ENCODE measurements at regions not wholly inside any gene's neighbourhood (a gene's known extent, or its start where the extent isn't known, plus 50 kb on each side); places are given as distances from the start of the nearest gene placed in this dataset.

DNA sequence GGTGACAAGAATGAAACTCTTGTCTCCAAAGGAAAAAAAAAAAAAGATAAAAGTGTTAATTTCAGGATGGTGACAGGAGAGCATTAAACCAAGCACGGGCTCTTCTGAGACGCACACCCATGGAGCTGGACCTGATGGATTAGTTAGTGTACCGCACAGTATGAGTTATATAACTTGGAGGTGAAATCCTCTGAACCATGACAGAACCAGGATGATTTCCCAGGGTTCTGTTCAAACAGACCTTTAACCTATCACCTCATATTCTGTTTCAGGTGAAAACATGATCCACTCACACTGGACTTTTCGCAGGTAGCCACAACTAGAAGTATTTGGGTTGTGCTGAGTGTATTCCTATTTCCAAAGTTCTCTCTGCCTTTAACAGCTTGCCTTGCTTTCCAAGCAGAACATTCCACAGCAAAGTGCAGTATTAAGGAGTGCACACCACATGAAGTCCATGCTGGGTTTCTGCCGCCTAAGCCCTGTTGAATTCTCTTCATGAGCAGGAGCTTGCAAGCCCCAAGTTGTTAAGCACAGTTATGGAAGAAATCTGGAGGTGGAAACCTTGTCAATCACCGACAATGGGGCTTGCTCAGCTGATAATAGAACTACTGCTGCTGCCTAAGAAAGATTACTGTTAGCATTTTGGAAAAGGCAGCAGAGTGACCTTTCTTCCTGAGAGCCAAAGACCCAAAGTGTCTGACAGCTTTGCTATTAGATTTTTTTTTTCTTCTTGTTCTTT, 461.7 kb downstream of the TLE1 start:
- 81 to 87% methylated on average over 4 to 5 of the region's 6 CpGs for WGBS, 2 experiments (ENCODE audit: insufficient coverage in 2 of 2)
- no peaks in the 10 kb centered on the region for H3K36me3 ChIP-seq (ENCODE audit: control insufficient read depth, insufficient read depth, low read length)
- H3K4me3 ChIP-seq (ENCODE audit: extremely low read depth, insufficient read depth, low read length, poor library complexity, severe bottlenecking): no peak overlapping the region
- no peaks in the 10 kb centered on the region for H3K9me3 ChIP-seq (ENCODE audit: control insufficient read depth, low read length)
- H3K4me1 ChIP-seq (ENCODE audit: control insufficient read depth, insufficient read depth, low read length, poor library complexity, severe bottlenecking): peaks cover 3% of the 10 kb centered on the region
- H3K27ac ChIP-seq (ENCODE audit: low read depth, low read length, severe bottlenecking): no peak overlapping the region

DNA sequence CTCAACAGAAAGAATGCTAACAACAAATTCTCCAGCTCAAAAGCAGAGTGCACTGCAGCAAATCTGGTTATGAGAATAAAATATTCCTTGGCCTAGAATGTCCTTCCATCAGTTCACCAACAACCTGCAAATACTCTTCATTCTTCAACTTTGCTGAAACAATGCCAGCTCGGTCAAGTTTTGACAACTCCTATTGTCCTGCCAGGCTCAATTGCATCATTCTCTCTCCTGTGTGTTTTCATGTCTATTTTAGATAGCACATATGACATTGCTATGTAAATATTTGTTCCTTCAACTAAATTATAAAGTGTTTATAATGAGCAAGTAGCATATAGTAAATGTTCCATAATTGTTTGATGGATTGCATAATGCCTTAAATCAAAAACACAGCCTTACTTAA, 463.8 kb downstream of the TLE1 start:
- Histone ChIP-seq H3K36me3 (ENCODE audit: control insufficient read depth, insufficient read depth, low read length) (no peaks in the 10 kb centered on the region), H3K4me3 (ENCODE audit: extremely low read depth, insufficient read depth, low read length, poor library complexity, severe bottlenecking) (no peak overlapping the region), H3K4me1 (ENCODE audit: control insufficient read depth, insufficient read depth, low read length, poor library complexity, severe bottlenecking) (peaks cover 3% of the 10 kb centered on the region), H3K27ac (ENCODE audit: low read depth, low read length, severe bottlenecking) (no peak overlapping the region), H3K9me3 (ENCODE audit: control insufficient read depth, low read length) (no peaks in the 10 kb centered on the region)
- WGBS, 2 experiments (ENCODE audit: insufficient coverage in 2 of 2): no CpG with 5 or more reads among the region's 1 CpG

DNA sequence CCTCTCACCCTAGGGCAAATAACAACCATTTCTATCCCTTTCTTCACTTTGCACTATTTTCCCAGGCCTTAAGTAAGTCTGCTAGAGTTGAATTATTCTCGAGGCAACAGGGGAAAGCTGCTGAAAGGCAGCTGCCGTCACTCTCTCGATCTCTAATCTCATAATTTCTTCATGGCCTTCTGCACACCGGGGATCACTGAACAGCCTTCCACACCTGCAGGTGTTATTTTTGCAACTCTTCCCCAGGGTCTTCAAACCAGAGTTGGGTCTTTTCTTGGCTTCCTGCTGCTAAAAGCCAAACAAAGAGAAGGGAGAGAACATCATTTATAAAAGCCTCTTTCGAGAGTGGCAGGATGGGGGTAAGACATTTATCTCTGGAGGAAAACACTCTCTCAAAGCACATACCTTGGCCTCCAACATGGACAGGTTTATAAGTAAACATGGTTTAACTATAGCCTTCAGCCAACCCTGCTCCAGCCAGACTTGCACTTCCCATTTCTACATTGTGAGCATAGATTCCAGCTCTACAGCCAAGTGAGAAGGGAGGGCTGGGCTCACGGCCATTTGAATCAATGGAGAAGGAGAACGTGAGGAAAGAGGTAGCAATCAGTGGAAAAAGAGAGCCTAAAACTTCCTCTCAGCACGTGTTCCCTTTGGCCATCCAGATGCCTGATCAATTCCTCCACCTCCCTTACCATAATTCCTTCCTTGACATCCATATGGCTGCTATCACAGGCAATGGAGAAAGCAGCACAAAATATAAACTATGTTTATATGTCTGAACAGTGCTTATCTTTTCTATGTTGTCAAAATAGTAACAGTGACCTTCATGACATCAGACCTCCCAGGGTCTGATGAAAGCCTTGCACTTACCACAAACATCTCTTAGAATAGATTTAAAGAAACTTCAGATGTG, 464.9 kb downstream of the TLE1 start:
- Histone ChIP-seq H3K36me3 (ENCODE audit: control insufficient read depth, insufficient read depth, low read length) (no peaks in the 10 kb centered on the region), H3K27ac (ENCODE audit: low read depth, low read length, severe bottlenecking) (no peak overlapping the region), H3K9me3 (ENCODE audit: control insufficient read depth, low read length) (no peaks in the 10 kb centered on the region), H3K4me1 (ENCODE audit: control insufficient read depth, insufficient read depth, low read length, poor library complexity, severe bottlenecking) (peaks cover 3% of the 10 kb centered on the region), H3K4me3 (ENCODE audit: extremely low read depth, insufficient read depth, low read length, poor library complexity, severe bottlenecking) (no peak overlapping the region)
- 70 to 81% methylated on average over 3 to 6 of the region's 8 CpGs for WGBS, 2 experiments (ENCODE audit: insufficient coverage in 2 of 2)

DNA sequence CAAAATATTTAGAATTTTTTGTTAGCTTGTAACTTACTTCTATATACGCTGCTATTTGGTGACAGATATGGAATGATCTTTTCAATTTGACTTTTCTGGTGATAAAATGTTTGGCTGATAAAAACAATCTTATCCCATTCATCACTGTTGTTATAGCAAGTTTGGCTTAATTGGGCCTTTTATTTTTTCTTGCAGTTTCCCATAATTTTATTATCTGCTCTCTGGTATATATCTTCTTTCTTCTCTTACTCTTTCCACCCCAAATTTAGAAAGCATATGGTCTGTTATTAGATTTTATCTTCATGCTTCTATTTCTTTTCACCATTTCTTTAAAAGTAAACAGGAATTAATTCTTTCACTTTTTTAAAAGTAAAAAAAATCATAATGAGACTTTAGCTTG, 474.4 kb downstream of the TLE1 start:
- no peaks in the 10 kb centered on the region for H3K36me3 ChIP-seq (ENCODE audit: control insufficient read depth, insufficient read depth, low read length)
- H3K4me1 ChIP-seq (ENCODE audit: control insufficient read depth, insufficient read depth, low read length, poor library complexity, severe bottlenecking): no peaks in the 10 kb centered on the region
- no peak overlapping the region for H3K4me3 ChIP-seq (ENCODE audit: extremely low read depth, insufficient read depth, low read length, poor library complexity, severe bottlenecking)
- H3K27ac ChIP-seq (ENCODE audit: low read depth, low read length, severe bottlenecking): no peak overlapping the region
- no peaks in the 10 kb centered on the region for H3K9me3 ChIP-seq (ENCODE audit: control insufficient read depth, low read length)
- no CpG with 5 or more reads among the region's 1 CpG for WGBS, 2 experiments (ENCODE audit: insufficient coverage in 2 of 2)

DNA sequence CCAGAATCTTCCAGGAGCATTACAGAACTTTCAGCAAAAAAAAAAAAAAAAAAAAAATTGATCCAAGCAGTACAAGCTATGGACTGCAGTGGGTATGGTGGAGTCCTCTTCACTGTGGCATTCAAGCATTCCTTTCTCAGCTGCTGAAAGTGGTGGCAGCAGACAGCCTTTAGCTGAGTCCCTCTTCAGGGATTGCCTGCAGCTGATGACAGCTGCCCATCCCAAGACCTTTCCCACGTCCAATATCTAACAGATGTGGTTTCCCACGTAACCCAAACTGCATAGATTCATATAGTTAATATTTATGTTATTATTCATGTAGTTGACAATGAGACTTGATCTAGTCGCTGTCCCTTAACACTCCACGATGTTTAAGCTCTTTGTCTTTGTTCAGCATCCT, 475.9 kb downstream of the TLE1 start:
- no CpG with 5 or more reads among the region's 4 CpGs for WGBS, 2 experiments (ENCODE audit: insufficient coverage in 2 of 2)
- no peaks in the 10 kb centered on the region for H3K9me3 ChIP-seq (ENCODE audit: control insufficient read depth, low read length)
- no peaks in the 10 kb centered on the region for H3K4me1 ChIP-seq (ENCODE audit: control insufficient read depth, insufficient read depth, low read length, poor library complexity, severe bottlenecking)
- H3K4me3 ChIP-seq (ENCODE audit: extremely low read depth, insufficient read depth, low read length, poor library complexity, severe bottlenecking): no peak overlapping the region
- no peaks in the 10 kb centered on the region for H3K36me3 ChIP-seq (ENCODE audit: control insufficient read depth, insufficient read depth, low read length)
- no peak overlapping the region for H3K27ac ChIP-seq (ENCODE audit: low read depth, low read length, severe bottlenecking)

DNA sequence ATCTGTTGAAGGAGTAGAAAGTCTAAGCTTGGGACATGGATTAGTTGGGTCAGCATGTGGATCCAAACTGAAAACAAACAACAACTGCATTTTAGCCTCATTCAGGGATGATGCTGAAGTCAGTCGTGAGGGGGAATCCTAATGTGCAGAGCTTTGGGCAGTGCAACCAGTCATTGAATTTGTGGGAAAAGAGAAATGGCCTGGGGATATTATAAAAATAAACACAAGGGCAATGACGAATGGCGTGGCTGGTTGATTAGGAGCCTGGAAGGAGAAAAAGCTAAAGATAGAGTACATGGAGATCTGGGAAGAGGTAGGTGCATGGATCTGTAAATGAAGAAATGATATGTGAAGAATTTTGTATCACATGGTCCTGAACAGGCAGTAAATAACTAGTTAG, 477.6 kb downstream of the TLE1 start:
- H3K4me3 ChIP-seq (ENCODE audit: extremely low read depth, insufficient read depth, low read length, poor library complexity, severe bottlenecking): no peak overlapping the region
- 71 to 94% methylated on average over 3 of the region's 3 CpGs for WGBS, 2 experiments (ENCODE audit: insufficient coverage in 2 of 2)
- H3K4me1 ChIP-seq (ENCODE audit: control insufficient read depth, insufficient read depth, low read length, poor library complexity, severe bottlenecking): no peaks in the 10 kb centered on the region
- no peaks in the 10 kb centered on the region for H3K9me3 ChIP-seq (ENCODE audit: control insufficient read depth, low read length)
- no peak overlapping the region for H3K27ac ChIP-seq (ENCODE audit: low read depth, low read length, severe bottlenecking)
- no peaks in the 10 kb centered on the region for H3K36me3 ChIP-seq (ENCODE audit: control insufficient read depth, insufficient read depth, low read length)

DNA sequence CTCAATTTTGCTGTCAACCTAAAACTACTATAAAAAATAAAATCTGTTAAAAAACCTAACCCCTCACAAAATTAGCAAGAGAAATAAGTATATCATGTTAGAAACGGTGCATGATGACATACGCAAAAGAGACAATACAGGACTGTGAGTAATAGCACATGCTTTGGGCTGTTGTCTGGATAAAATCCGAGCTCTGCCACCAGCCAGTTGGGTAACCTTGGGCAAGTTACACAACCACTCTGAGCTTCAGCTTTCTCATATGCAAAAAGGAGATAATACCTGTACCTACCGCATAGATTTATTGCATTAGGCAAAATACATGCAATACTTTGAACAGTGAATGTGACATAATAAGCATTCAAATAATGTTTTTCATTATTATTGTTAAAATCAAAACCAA, 481.7 kb downstream of the TLE1 start:
- WGBS, 2 experiments (ENCODE audit: insufficient coverage in 2 of 2): 40 to 83% methylated on average over 1 to 2 of the region's 4 CpGs
- no peaks in the 10 kb centered on the region for H3K4me1 ChIP-seq (ENCODE audit: control insufficient read depth, insufficient read depth, low read length, poor library complexity, severe bottlenecking)
- H3K27ac ChIP-seq (ENCODE audit: low read depth, low read length, severe bottlenecking): no peak overlapping the region
- H3K36me3 ChIP-seq (ENCODE audit: control insufficient read depth, insufficient read depth, low read length): no peaks in the 10 kb centered on the region
- no peak overlapping the region for H3K4me3 ChIP-seq (ENCODE audit: extremely low read depth, insufficient read depth, low read length, poor library complexity, severe bottlenecking)
- H3K9me3 ChIP-seq (ENCODE audit: control insufficient read depth, low read length): no peaks in the 10 kb centered on the region

DNA sequence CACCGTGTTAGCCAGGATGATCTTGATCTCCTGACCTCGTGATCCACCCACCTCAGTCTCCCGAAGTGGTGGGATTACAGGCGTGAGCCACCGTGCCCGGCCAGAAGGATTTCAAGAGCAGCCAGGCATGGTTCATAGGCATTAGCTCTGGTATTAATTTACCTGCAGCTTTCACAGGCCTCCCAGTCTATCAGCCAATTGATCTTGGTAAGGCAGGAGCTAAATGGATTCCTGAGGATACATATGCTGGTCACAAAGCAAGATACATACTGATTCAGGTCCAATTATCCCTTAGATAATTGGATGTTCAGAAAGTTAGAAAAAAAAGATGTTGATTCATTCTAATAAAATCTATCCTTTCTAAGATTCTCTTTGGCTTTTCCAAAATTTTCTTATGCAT, 487.1 kb downstream of the TLE1 start:
- Histone ChIP-seq H3K4me3 (ENCODE audit: extremely low read depth, insufficient read depth, low read length, poor library complexity, severe bottlenecking) (no peak overlapping the region), H3K4me1 (ENCODE audit: control insufficient read depth, insufficient read depth, low read length, poor library complexity, severe bottlenecking) (no peaks in the 10 kb centered on the region), H3K9me3 (ENCODE audit: control insufficient read depth, low read length) (no peaks in the 10 kb centered on the region), H3K36me3 (ENCODE audit: control insufficient read depth, insufficient read depth, low read length) (no peaks in the 10 kb centered on the region), H3K27ac (ENCODE audit: low read depth, low read length, severe bottlenecking) (no peak overlapping the region)
- 92 to 94% methylated on average over 6 of the region's 6 CpGs for WGBS, 2 experiments (ENCODE audit: insufficient coverage in 2 of 2)

DNA sequence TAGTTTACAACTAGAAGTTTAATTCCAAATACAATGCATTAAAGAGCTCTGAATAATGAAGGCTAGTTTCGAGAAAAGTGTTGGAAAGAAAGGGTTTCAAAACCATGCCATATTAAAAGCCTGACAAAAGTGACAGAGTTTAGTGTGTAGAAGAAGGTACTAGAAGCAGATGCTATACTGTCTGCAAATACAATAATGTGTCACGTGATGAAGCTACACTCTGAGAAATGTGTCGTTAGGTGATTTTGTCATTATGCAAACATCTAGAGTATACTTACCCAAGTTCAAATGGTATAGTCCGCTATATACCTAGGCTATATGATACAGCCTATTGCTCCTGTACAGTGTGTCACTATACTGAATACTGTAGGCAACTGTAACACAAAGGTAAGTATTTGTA, 494.1 kb downstream of the TLE1 start:
- Histone ChIP-seq H3K36me3 (ENCODE audit: control insufficient read depth, insufficient read depth, low read length) (no peaks in the 10 kb centered on the region), H3K9me3 (ENCODE audit: control insufficient read depth, low read length) (no peaks in the 10 kb centered on the region), H3K27ac (ENCODE audit: low read depth, low read length, severe bottlenecking) (no peak overlapping the region), H3K4me3 (ENCODE audit: extremely low read depth, insufficient read depth, low read length, poor library complexity, severe bottlenecking) (no peak overlapping the region), H3K4me1 (ENCODE audit: control insufficient read depth, insufficient read depth, low read length, poor library complexity, severe bottlenecking) (no peaks in the 10 kb centered on the region)
- 80 to 100% methylated on average over 1 to 2 of the region's 4 CpGs for WGBS, 2 experiments (ENCODE audit: insufficient coverage in 2 of 2)

DNA sequence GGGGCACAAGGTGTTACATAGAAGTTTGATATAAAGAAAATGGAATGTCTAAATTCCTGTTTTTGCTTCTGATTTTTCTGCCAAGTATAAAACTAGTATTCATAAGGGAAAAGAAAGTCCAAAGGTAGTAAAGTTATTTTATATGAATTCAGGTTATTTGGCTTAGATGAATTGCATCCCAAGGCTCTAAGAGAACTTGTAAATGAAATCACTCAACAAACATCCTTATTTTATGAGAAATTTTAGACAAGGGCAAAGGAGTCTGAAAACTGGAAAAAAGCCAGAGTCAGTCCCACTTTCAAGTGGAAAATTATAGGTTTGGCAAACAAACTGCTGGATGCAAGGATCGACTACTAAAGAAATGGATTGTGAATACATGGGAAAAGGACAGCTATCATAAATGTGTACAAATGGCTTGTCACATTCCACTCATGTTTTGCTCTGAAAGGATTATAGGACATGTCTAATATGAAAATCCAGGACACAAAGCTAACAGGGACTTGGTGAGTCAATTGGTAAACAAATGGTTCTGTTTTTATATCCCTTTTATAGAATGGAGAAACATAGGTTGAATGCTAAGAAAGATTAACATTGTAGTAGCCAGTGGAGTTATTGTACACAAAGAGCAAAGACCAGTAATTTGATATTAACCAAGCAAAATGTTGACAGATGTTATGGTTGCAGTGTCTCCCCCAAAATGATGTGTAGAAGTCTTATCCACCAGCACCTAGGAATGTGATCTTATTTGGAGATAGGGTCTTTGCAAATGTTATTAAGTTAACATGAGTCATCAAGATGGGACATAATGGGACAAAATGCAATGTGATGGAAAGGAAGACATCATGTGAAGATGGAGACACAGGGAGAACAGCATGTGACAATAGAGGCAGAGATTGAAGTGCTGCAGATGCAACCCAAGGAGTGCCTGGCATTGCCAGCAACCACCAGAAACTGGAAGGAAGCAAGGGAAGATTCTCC, 495.7 kb downstream of the TLE1 start:
- H3K27ac ChIP-seq (ENCODE audit: low read depth, low read length, severe bottlenecking): no peak overlapping the region
- no peaks in the 10 kb centered on the region for H3K9me3 ChIP-seq (ENCODE audit: control insufficient read depth, low read length)
- H3K4me3 ChIP-seq (ENCODE audit: extremely low read depth, insufficient read depth, low read length, poor library complexity, severe bottlenecking): no peak overlapping the region
- H3K4me1 ChIP-seq (ENCODE audit: control insufficient read depth, insufficient read depth, low read length, poor library complexity, severe bottlenecking): no peaks in the 10 kb centered on the region
- H3K36me3 ChIP-seq (ENCODE audit: control insufficient read depth, insufficient read depth, low read length): no peaks in the 10 kb centered on the region
- 88 to 100% methylated on average over 1 of the region's 1 CpG for WGBS, 2 experiments (ENCODE audit: insufficient coverage in 2 of 2)
